PC-3 (cell line): ENCODE measurements at regions not wholly inside any gene's neighbourhood (a gene's known extent, or its start where the extent isn't known, plus 50 kb on each side); places are given as distances from the start of the nearest gene placed in this dataset.

Experiments
- CTCF ChIP-seq: fragments of 300-600 bp; sonication (generic); conservative IDR thresholded peaks from 2 replicates; pipeline ENCODE4 v1.5.1; 2017; ENCODE audit warnings: antibody characterized with exemption, low read depth, mild to moderate bottlenecking, low read length
- EZH2 ChIP-seq: fragments of 300-600 bp; sonication (generic); IDR thresholded peaks from one replicate; pipeline ENCODE4 v1.6.1; 2017; ENCODE audit warnings: antibody characterized with exemption, mild to moderate bottlenecking, low read length; ENCODE audit not compliant: unreplicated experiment

- no peak for TF ChIP-seq CTCF
- TF ChIP-seq EZH2, result no peak
Measured at GRCh38 chr7:83814480-83814879, 165.5 kb upstream of the SEMA3E start.
